NCI-H1436 (cell line): ENCODE measurements at regions not wholly inside any gene's neighbourhood (a gene's known extent, or its start where the extent isn't known, plus 50 kb on each side); places are given as distances from the start of the nearest gene placed in this dataset.

ENCODE experiments used
- DNase-seq: peaks from one replicate; lab custom pipeline; 2025; lab: John Stamatoyannopoulos, UW

DNA sequence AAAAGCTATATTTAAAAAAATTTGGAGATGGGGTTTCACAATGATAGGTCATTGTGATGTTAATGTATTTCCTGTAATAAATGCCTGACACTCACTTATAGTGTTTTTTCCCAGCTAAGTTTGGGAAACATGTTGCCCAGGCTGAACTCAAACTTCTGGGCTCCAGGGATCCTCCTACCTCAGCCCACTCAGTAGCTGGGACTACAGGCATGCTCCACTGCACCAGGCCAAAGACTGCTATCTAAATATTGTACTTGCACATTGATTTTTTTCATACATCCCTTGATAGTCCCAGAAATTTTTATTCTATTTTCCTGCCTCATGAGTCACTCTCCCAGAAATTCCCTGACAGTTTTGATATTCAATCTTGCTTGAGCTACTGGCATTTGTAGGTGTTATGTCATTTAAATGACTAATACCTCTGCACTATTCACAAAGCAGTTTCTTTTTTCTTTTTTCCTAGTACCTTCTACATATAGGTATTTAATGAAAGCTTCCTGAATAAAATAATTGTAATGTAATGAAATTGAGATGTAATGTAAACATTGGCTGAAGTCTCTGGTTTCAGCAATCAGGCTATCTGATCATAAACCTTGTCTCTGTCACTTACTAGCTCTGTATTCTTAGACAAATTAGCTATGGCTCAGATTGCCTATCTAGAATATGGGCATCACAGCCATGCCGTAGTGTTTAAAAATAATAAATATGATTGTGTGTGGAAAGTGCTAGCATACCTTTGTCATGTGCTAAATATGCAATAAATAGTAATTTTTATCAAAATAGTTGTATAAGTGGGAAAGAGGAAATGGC lies 1973.0 kb upstream of the AGA start:
- DNase-seq: no peak

DNA sequence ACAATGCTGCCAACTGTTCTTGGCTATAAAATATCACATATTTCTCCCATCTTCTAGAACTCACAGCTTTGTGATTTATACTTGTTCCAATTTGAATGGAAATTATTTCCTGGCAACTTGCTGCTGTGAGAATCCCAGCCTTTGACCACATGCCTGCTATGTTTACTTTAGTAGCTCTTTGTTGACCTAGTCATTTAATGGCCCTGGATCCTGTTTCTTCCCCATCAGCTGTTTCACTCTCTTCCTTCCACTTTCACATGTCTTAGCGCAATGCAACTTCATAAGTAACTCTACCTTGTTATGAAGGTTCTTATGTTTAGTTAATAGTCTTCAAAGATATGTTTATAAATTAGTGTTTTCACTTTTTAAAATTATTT lies 1973.6 kb upstream of the AGA start:
- no peak for DNase-seq

- no peak for DNase-seq
Measured at GRCh38 chr4:179417357-179417756, 1975.1 kb upstream of the AGA start.

DNA sequence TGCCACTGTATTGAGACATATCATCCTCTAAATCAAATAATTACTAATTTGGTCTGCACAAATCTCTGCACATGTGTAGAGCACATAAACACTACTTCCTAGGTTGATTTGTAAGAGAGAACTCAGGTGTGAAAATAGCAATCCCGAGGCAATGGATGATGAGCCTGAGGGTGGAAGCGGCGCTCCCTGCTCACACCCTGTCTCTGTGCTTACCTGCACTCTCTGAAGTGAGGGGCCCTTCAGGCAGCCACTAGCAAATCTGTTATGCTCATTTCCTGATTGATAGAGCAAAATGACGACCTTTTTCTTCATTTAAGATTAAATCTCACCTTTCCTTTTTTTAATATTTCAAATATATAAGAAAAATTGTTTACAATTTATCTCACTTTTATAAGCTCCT lies 1995.7 kb upstream of the AGA start:
- no peak for DNase-seq

GRCh38 chr4:179441596-179441995 lies 1999.4 kb upstream of the AGA start:
- no peak for DNase-seq

GRCh38 chr4:179447308-179447707 lies 2005.1 kb upstream of the AGA start:
- no peak for DNase-seq

- DNase-seq: no peak
Measured at GRCh38 chr4:179465131-179465797, 2023.0 kb upstream of the AGA start.

- no peak for DNase-seq
Measured at GRCh38 chr4:179467878-179468277, 2025.6 kb upstream of the AGA start.

DNA sequence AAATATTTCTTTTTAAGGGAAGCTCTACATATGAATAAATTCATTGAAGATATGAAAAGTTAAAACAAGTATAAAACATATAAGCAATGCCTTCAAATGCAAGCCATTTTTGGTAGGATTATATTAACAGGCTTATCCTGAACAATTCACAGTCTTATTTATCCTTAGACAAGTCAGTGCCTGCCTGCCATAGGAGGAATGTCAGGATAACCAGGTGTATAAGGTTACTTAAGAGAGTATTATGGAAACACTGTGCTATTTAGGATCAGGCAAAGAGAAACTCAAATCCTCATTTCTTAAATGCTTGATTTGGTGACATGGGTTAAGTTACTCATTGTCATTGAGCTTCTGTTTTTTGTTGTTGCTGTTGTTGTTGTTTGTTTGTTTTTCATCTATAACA lies 2029.9 kb upstream of the AGA start:
- DNase-seq: no peak

DNA sequence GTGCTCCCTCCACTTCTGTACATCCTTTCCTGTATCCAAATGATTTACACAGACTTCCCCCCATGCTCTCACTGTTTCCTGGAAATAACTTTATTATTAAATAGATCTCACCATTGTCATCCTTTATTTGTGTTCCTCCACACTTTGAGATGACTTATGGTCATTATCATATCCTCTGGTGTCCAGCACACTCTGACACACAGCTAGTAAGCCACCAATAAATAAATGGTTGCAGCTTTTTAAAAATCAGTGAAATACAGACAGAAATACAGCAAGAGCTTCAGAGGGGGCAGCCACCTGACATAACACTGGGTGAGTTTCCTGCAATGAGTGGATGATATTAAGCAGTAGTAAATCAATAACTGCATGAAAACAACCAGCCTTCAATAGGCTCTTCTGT lies 2036.4 kb upstream of the AGA start:
- DNase-seq: no peak

DNA sequence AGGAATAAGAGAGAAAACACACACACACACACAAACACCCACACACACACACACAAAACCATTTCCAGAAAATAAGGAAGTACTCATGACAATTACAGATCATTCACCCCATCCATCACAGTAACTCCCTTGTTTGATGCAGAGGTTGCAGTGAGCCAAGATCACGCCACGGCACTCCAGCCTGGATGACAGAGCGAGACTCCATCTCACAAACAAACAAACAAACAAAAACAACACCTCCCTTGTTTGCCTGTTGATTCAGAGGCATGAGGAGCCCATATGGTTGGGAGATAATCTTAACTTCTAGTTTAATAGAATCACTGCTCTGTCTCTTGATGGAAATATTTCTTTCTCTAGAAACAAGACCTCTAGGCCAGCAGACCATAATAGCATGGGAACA lies 2043.5 kb upstream of the AGA start:
- DNase-seq: no peak

GRCh38 chr4:179486570-179487335 lies 2044.5 kb upstream of the AGA start:
- DNase-seq: no peak

DNA sequence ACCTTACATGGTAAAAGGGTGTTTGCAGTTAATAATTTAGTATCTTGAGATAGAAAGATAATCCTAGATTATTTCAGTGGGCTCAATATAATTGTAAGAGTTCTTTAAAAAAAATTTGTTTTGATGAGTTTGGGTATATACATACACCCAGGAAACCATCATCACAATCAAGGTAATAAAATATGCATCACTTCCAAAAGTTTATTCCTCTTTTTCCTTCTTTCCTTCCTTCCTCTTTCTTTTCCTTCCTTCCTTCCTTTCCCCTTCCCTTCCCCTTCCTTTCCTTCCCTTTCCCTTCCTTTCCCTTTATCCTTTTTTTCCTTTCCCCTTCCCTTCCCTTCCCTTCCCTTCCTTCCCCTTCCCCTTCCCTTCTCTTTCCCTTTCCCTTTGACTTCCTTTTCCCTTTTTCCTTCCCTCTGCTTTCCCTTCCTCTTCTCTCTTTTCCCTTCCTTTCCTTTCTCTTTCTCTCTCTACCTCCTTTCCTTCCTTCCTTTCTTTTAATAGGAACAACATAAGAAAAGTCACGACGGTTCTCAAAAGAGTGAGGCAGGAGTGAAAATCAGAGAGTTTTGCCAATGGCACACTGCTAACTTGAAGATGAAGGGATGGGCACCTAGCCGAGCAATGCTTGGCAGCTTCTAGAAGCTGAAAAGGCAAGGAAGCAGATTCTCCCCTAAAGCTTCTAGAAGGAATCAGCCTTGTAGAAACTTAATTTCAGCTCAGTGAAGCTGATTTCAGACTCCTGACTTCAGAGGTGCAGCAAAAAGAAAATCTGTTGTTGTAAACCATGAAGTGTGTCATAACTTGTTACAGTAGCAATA lies 2050.2 kb upstream of the AGA start:
- DNase-seq: no peak

DNA sequence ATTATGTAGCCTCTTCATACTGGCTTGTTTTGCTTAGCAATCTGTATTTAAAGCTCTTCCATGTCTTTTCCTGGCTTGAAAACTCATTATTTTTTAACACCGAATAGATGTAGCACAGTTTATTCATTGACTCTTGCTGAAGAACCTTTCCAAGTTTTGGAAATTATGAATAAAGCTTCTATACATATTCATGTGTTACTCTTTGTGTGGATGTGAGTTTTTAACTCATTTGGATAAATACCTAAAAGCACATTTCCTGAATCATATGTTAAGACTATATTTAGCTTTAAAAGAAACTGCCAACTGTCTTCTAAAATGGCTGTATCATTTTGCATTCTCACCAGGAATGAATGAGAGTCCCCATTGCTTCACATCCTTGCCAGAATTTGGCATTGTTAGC lies 2061.7 kb upstream of the AGA start:
- DNase-seq: no peak

DNA sequence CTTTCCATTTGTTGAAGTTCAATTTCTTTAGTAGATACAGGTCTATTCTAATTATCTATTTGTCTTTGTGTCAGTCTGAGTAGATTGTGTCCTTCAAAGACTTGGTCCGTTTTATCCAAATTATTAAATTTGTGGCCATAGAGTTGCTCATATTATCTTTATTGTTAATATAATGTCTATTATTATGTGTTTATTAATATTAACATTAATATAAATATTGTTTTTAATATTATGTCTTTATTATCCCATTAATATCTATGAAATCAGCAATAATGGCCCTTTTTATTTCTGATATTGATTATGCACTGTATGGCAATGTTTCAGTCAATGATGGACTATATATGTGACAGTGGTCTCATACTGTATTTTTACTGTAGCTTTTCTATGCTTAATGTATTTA lies 2067.3 kb upstream of the AGA start:
- DNase-seq: no peak

DNA sequence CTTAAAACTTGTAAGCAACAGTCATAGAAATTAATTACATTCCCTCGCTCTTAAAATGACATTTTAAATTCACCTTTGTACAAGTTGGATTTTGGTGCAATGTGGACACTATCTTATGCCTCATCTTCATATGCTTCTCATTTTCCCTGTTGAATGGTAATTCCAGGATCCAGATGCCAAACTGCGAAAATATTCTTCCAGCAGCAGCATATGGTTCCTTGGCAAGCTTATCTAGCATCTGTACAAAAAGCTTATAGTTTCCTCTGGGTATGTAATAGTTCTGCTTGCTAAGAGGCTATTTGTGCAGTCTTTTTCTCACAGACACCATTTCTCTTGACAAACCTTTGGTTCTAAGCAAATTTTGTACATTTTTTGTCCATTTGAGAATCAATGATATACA lies 2079.7 kb upstream of the AGA start:
- DNase-seq: no peak

GRCh38 chr4:179530958-179531357 lies 2088.7 kb upstream of the AGA start:
- DNase-seq: no peak

- DNase-seq: no peak
Measured at GRCh38 chr4:179536694-179537093, 2094.5 kb upstream of the AGA start.

GRCh38 chr4:179539641-179540040 lies 2097.4 kb upstream of the AGA start:
- DNase-seq: no peak

DNA sequence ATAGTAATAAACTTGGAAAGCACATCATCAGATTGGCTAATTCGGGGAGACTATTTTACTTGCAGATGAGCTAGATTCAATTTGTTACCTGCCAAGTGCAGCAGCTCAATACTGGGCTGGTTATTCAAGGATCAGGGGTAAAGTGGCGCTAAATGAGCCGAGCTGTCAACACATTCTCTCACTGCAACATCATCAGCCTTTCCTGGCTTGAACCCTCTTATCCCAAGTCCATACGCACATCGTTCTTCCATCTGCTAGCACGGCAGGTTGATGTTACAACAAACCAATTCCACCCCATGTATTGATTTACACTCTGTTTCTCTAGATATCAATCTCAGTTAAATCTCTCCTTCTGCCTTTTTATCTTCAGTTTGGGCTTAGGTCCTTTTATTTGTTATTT lies 2101.5 kb upstream of the AGA start:
- DNase-seq: no peak

DNA sequence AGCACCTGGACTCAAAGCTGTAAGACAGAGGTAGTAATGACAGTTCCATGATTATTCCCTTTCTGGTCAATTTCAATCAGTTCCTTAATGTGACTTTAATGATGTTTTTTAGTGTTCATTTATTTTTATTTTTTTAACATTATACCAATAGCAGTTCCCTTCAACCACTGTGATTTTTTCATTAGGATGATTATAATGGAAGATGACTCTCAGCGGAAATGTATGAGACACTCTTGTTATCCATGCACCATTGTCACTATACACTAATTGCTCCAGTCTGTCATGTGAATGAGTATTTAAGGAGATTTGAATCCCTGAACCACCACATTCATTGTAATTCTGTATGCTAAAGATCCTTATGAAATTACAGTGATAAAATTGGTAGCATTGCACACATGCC lies 2102.3 kb upstream of the AGA start:
- no peak for DNase-seq

DNA sequence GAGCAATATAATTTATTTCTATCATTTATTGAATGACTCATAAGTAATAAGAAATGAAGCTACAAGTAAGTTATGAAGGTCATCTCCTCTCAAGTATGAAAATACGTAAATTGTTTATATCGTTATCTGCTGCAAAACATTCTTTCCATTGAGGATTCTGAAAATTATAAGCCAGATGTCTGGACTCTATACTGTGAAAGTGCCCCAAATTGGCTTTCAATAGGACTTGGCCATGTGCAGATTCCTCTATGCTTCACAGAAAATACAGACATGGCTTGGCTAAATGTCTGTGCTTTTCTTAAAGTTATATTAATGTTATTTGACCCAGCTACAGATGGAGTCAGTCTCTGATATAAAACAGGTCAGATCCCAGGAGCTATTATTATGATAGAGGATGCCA lies 2109.9 kb upstream of the AGA start:
- DNase-seq: no peak
